Upper lobe of left lung (tissue), 4 donors: ENCODE measurements at regions not wholly inside any gene's neighbourhood (a gene's known extent, or its start where the extent isn't known, plus 50 kb on each side); places are given as distances from the start of the nearest gene placed in this dataset.

Experiments used
- EP300 ChIP-seq, 4 donors: sonication (generic); formaldehyde crosslinking; IDR thresholded peaks; one replicate each; pipeline ENCODE4 v1.5.1; 2017; ENCODE audit warnings: antibody characterized with exemption in 4 of 4, control low read depth in 2 of 4
- POLR2AphosphoS5 ChIP-seq, 2 donors: sonication (generic); formaldehyde crosslinking; IDR thresholded peaks; one replicate each; pipeline ENCODE4 v1.5.1; 2017; ENCODE audit warnings: antibody characterized with exemption in 2 of 2
- TF ChIP-seq, protein P1 (sequence below), 6 experiments: fragments of 450-650 bp in 4 of 6; fragments of 200-600 bp in 2 of 6; sonication (generic) in 2 of 6; IDR thresholded peaks; one replicate each; pipeline ENCODE4 v1.5.1; 2016 to 2019; ENCODE audit warnings: antibody characterized with exemption in 6 of 6

DNA sequence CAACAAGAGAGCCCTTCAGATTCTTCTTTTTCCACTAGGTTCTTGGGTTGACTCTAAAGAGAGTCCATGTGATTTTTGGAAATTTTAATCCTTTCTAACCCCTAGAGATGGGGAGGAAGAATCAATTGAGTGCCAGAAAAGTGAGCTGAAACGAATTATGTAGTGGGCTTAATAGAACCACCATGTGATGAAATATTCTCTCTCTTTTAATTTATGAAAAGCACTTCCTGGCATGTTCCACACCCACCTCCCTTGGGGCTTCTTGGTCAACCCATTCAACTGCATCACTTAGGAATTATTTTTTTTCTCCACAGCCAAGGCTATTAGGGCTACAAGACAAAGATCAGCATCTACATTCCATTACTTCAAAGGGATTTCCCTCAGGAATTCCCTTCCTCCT lies 79.6 kb downstream of the ZC3H11B start:
- TF ChIP-seq POLR2AphosphoS5 (IDR thresholded peaks at IDR 0.05) (no peak), EP300 (IDR thresholded peaks at IDR 0.05) (no peak)
- TF ChIP-seq, protein P1, sequence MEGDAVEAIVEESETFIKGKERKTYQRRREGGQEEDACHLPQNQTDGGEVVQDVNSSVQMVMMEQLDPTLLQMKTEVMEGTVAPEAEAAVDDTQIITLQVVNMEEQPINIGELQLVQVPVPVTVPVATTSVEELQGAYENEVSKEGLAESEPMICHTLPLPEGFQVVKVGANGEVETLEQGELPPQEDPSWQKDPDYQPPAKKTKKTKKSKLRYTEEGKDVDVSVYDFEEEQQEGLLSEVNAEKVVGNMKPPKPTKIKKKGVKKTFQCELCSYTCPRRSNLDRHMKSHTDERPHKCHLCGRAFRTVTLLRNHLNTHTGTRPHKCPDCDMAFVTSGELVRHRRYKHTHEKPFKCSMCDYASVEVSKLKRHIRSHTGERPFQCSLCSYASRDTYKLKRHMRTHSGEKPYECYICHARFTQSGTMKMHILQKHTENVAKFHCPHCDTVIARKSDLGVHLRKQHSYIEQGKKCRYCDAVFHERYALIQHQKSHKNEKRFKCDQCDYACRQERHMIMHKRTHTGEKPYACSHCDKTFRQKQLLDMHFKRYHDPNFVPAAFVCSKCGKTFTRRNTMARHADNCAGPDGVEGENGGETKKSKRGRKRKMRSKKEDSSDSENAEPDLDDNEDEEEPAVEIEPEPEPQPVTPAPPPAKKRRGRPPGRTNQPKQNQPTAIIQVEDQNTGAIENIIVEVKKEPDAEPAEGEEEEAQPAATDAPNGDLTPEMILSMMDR (IDR thresholded peaks at IDR 0.05): no peak
